NCI-H1417 treated with DMSO at 0.1 percent for 48 hours (cell line): ENCODE measurements at regions not wholly inside any gene's neighbourhood (a gene's known extent, or its start where the extent isn't known, plus 50 kb on each side); places are given as distances from the start of the nearest gene placed in this dataset.

Experiments
- DNase-seq: peaks from one replicate; lab custom pipeline; 2025; lab: John Stamatoyannopoulos, UW

DNA sequence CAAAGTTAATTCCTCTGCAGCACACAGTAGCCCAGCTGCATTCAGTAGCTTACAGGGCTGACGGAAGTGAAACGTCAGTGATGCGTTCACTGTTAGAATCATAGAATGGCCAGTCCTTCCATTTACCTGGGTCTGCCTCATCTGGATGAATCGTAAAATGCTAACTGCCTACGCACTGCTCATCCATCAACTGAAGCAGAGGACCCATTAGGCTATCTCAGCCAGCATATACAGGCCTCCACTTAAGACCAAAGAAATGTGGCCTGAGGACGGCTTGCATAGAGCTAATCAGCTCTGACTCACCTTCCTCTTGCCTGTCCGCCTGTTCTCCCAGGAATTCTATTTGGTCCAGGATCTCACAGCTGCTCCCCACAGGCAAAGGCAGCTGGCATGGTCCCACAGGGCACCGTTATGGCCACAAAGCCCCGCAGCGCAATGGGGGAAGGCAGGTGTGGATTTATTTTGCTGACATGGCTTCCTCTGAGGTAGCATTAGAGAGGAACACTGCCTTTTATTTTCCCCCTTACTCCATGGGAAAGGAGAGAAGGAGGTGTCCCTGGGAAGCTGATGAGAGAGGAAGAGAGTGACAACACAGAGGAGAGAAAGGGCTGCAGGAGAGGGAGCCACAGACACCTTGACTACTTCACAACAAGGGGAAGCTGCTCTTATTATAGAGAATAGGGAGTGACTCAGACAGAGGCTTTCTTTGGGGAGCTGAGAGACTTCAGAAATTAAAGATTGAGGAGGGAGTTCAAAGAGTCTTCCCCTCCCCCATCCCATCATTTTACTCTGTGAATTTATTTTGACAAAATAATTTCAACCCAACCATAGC lies 177.6 kb downstream of the HHIPL2 start:
- DNase-seq: no peak

DNA sequence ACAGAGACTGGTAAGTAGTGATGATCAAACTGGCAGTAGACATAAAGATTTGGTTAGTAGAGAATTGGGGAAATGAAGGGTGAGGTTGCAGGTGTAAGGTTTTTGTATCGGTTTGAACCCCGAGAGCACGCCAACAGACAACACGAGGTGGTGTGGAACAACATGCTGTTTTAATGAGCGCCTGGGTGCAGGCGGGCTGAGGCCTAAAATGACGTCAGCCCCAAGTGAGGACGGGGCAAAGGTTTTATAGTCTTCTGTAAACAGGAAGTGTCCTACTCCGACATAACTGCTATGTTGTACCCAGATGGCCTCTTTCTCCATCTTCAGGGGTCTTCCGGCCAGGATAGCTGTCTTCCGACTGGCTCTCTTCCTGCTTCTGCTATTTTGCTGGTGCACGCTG lies 178.8 kb downstream of the HHIPL2 start:
- no peak for DNase-seq

DNA sequence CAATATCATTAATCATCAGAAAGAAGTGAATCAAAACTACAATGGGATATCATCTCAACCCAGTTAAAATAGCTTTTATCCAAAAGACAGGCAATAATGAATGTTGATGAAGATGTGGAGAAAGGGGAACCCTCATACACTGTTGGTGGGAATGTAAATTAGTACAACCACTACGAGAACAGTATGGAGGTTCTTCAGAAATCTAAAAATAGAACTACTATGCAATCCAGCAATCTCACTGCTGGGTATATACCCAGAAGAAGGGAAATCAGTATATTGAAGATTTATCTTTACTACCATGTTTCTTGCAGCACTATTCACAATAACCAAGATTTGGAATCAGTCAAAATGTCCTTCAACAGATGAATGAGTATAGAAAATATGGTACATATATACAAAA lies 189.8 kb downstream of the HHIPL2 start:
- DNase-seq: no peak

DNA sequence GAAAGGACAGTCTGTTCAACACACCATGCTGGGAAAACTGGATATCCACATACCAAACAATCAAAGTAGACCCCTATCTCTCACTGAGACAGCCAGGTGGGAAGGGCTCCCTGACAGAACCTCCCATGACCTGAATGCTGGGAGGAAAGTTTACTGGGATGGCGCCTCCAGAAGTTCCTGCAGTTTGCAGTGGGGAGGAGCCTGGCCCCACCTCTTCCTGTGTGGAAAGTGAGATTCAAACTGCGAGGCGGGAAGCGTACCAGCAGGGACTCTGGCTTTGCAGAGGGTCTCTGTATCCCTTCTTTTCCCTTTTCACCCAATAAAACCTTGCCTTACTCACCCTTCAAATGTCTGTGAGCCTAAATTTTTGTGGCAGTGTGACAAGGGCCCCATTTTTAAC lies 190.7 kb downstream of the HHIPL2 start:
- no peak for DNase-seq

GRCh38 chr1:222347627-222348026 lies 200.3 kb downstream of the HHIPL2 start:
- DNase-seq: no peak

DNA sequence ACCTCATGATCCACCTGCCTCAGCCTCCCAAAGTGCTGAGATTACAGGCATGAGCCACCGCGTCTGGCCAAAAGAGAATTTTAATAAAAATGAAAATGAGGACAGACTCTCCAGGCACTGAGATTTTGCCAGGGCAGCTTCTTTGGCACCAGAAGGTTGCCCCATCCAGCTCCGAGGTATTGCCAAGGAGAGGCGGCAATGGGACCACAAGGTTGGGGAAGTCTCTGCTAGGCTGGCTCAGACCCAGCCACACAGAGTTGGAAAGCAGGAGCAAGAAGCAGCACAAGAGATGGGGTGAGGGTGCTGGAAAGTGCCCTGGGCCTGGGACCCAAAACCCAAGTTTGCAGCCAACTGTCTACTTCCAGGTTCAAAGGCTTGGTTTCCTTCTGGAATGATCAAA lies 200.9 kb downstream of the HHIPL2 start:
- no peak for DNase-seq

DNA sequence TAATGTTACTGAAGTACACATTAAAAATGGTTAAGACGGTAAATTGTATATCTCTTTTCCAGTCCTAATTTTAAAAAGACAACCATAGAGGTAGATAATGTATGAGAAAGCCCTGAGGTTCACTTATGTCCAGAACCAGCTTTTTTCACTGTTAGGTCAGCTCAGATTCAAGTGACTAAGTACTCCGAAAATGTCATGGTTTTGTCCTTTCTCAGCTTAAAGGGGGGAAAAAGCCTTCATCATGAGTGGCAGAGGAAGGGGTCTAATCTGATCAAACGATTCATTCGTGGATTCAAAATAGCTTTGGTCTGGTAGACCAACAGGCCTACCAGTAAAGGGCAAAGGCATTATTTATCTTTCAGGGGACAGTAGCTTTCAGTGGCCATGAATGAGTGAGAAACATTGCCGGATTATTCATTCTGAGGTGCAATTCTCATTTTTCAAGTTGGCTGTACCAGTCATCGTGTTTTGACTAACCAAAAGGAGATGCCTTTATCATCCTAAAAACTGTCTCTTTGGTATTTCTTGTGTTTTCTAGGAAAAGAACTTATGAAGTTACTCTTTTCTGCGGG lies 208.4 kb downstream of the HHIPL2 start:
- DNase-seq: no peak

- no peak for DNase-seq
Observed at GRCh38 chr1:222335586-222335985, 212.3 kb downstream of the HHIPL2 start.

GRCh38 chr1:222334026-222334680 lies 213.8 kb downstream of the HHIPL2 start:
- no peak for DNase-seq

- no peak for DNase-seq
Observed at GRCh38 chr1:222331765-222332164, 216.1 kb downstream of the HHIPL2 start.

DNA sequence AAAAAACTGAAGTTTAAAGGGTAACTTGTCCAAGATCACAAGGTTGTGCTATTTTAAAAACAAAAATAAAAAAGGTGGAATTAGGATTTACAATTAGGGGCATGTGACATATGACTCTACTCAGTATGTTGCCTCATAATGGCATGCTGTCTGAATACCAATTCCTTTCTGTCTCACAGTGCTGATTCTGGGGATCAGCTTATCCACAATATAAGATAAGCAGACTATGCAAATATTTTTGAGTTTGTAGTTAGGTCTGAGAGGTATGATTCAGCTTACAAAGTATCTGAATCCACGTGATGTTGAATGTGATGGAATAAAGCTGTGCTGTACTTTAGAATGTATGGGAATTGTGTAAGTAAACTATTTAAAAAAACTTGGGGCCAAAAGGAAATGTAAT lies 216.6 kb downstream of the HHIPL2 start:
- no peak for DNase-seq

GRCh38 chr1:222329493-222330045 lies 218.3 kb downstream of the HHIPL2 start:
- no peak for DNase-seq

- no peak for DNase-seq
Observed at GRCh38 chr1:222326710-222327036, 221.2 kb downstream of the HHIPL2 start.

GRCh38 chr1:222326006-222326709 lies 221.7 kb downstream of the HHIPL2 start:
- DNase-seq: no peak

DNA sequence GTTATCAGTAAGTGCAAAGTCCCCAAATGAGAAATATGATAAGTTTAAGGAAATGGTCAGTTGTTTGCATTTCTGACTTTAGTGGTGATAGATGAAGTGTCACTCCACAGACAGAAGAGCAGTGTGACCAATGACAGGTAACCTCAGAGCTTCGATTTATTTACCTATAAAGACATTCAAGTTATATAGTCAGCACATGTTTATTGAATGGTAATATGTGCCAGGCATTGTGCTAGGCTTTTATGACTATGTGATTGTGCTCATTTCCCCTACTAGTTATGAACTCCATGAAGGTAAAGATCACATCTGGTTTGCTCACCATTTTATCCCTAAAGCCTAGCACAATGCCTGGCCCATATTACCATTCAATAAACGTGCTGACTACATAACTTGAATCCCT lies 222.4 kb downstream of the HHIPL2 start:
- DNase-seq: no peak

- no peak for DNase-seq
Observed at GRCh38 chr1:222314839-222315238, 233.1 kb downstream of the HHIPL2 start.

DNA sequence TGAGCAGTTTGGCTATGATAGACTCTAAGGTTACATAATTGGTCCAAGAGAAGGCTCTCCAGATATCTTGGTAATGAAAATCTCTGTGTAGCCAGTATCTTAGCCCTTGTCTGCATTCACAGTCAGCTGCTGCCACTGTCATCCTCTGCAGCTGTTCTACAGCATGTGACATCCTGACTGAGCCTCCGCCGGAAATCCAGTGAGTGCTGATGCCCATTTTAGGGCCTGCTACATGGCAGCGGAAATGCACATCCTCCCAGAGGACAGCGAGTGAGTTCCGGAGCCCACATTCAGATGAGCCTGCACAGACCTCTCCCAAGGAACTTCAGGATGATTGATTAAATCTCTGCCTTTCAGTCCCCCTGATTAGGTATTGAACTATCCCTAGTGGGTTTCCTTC lies 237.1 kb downstream of the HHIPL2 start:
- no peak for DNase-seq

DNA sequence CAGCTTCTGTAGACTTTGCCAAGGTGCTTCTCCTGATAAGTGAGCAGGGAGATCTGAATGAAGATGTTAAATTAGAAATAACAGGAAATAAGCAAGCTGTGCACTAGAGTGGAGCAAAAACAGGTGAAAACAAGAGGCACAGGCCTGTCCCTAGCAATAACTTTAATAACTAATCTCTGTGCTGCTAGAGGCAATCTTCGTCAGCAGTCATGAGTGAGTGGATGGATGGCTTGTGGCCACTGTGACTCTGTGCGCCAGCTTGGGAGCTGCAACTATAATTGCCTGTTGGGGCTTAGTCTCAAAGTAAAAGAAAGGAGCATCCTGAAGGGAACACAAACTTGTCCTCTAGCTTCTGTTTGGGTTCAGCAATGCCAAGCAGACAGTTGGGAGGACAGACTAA lies 240.3 kb downstream of the HHIPL2 start:
- no peak for DNase-seq

DNA sequence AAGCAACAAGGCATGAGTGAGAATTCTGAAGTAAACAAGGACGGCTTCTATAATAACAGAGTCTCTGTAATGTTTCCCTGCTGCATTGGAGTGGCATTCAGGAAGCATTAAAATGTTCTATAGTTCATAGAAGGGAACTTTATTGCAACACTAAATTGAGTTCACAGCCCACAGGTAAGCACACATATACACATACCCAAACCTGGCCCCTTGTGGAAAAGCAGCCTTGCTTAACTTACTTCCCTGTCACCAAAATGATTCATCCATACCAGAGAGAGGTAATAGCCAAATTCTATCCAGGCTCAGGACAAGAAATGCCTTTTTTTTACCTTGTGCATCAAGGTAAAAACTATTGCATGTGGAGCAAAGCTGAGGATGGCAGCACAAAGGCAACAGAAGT lies 241.4 kb downstream of the HHIPL2 start:
- no peak for DNase-seq

DNA sequence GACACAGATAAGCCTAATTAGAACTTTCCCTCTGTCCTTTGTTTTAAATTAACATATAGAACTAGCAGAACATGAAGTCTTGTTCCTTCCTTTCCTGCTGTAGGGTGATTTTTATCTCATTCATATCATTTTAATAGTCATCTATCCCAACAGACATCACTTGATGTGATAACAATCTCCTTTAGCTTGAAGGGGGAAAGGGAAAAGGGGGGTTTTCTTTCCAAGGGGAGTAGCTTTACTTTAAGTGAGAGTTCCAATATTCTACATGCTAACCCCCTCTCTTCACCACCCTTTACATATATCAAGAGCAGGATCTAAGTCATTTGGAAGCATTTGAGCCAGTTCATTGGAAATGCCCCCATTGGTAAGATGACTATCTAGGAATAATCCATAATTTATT lies 241.9 kb downstream of the HHIPL2 start:
- no peak for DNase-seq

GRCh38 chr1:222301652-222302051 lies 246.3 kb downstream of the HHIPL2 start:
- DNase-seq: no peak

GRCh38 chr1:222299524-222299923 lies 248.4 kb downstream of the HHIPL2 start:
- no peak for DNase-seq

DNA sequence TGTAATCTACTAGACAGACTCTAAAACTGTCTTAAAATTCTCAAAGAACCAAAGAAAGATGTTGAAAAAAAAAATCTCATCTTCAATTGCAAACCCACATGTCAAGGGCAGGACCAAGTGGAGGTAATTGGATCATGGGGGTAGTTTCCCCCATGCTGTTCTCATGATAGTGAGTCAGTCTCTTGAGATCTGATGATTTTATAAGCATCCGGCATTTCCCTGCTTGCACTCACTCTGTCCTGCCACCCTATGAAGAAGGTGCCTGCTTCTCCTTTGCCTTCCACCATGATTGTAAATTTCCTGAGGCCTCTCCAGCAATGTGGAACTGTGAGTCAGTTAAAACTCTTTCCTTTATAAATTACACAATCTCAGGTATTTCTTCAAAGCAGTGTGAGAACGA lies 257.0 kb downstream of the HHIPL2 start:
- DNase-seq: no peak
